ENCODE measurements at regions not wholly inside any gene's neighbourhood (a gene's known extent, or its start where the extent isn't known, plus 50 kb on each side); places are given as distances from the start of the nearest gene placed in this dataset.

- ATAC-seq (ENCODE audit: low read depth), result peak; percentile 65
- H3K4me2 ChIP-seq (ENCODE audit: low read depth, low read length), result no peak overlapping the region
These were observed 97.7 kb downstream of the CDC42EP3 start for GRCh38 chr2:37573451-37574388.

More at GRCh38 chr2:37573451-37574388, 97.7 kb downstream of the CDC42EP3 start:
- peak overlapping the region; percentile 10 to 84 for H4K8ac ChIP-seq (ENCODE audit: low read depth in 2 of 2, low read length in 2 of 2)
- H3K4me1 ChIP-seq (ENCODE audit: control insufficient read depth, insufficient read depth, low read length), result peaks cover 28% of the 10 kb centered on the region
- dilution Hi-C loops (cut with HindIII; ENCODE audit: low sequenced_read_pairs, unreplicated experiment) (no loop called here), intact Hi-C loops (cut with micrococcal nuclease) (loop anchor here (5.0 kb wide), 2 partner anchors 64 to 259 kb away; no protein-coding TSS in a partner anchor), in situ Hi-C loops (cut with MboI; ENCODE audit: low sequenced_read_pairs) (no loop called here)
- no peak overlapping the region for H2AK9ac ChIP-seq (replicated peaks; ENCODE audit: low read depth, low read length, poor library complexity)
- WGBS, 2 experiments (ENCODE audit: extremely low coverage in 2 of 2, insufficient read length in 1 of 2), result 35% methylated on average over 2 of the region's 3 CpGs; no CpG with 5 or more reads in 1 of the 2 experiments
- H3K4me3 ChIP-seq (ENCODE audit: insufficient read depth, low read depth, low read length), result no peak overlapping the region
- peak overlapping the region; percentile 76; the same call in 2 of the 3 replicates for H2BK15ac ChIP-seq (ENCODE audit: low read depth, low read length)
- H3K18ac ChIP-seq (ENCODE audit: low read depth, low read length), result peak overlapping the region; percentile 99
- H3K4ac ChIP-seq (ENCODE audit: low read depth, low read length), result peak overlapping the region; percentile 81; the same call in 1 of the 2 replicates
- ChIA-PET CTCF (no interaction called here), POLR2A (ENCODE audit: unreplicated experiment) (no interaction called here)
- peak overlapping the region; percentile 91 for H4K5ac ChIP-seq (ENCODE audit: low read depth, low read length)
- H2BK5ac ChIP-seq (ENCODE audit: low read depth, low read length, poor library complexity, severe bottlenecking), result peak overlapping the region; percentile 84
- TF ChIP-seq CEBPB (IDR thresholded peaks at IDR 0.05; ENCODE audit: low read depth, low read length) (peak; percentile 59; the same call in 1 of the 2 replicates), RFX5 (IDR thresholded peaks at IDR 0.05; ENCODE audit: low read depth, low read length) (peak; percentile 84), MAFK (IDR thresholded peaks at IDR 0.05; ENCODE audit: low read depth, low read length) (no peak), MXI1 (IDR thresholded peaks at IDR 0.05; ENCODE audit: borderline replicate concordance, low read depth, low read length) (no peak), MAZ (IDR thresholded peaks at IDR 0.05; ENCODE audit: borderline replicate concordance, low read depth, low read length) (no peak)
- peak overlapping the region; percentile 82; the same call in 1 of the 2 replicates for H4K91ac ChIP-seq (ENCODE audit: insufficient read depth, low read depth, low read length)
- no peak overlapping the region for H2AFZ ChIP-seq (replicated peaks; ENCODE audit: low read length, poor library complexity)
- H4K20me1 ChIP-seq (ENCODE audit: insufficient read depth, low read length), result no peaks in the 10 kb centered on the region
- peaks cover 0 to 7% of the 10 kb centered on the region in 2 experiments; a peak in 2 of 4 replicates for H3K79me1 ChIP-seq (ENCODE audit: low read depth in 1 of 2, low read length in 2 of 2)
- H3K27ac ChIP-seq (ENCODE audit: insufficient read depth, low read length), result peak overlapping the region; percentile 63
- H3K23ac ChIP-seq (ENCODE audit: low read depth, low read length), result peak overlapping the region; percentile 72; the same call in 1 of the 2 replicates
- peak overlapping the region; percentile 37; the same call in 1 of the 2 replicates for H2AK5ac ChIP-seq (ENCODE audit: low read depth, low read length)
- no peaks in the 10 kb centered on the region for H3K27me3 ChIP-seq (ENCODE audit: control insufficient read depth, insufficient read depth, low read length)
- BruUV-seq (replicated peaks), result no TSS peak
- peak overlapping the region; percentile 46; the same call in 1 of the 2 replicates for H3K9ac ChIP-seq (ENCODE audit: low read depth, low read length)
- peak overlapping the region; percentile 96 for H2BK20ac ChIP-seq (ENCODE audit: low read depth, low read length)
- peaks cover 9% of the 10 kb centered on the region for H3K9me1 ChIP-seq (ENCODE audit: insufficient read depth, low read length)
- peak overlapping the region; percentile 35; the same call in 1 of the 2 replicates for H3K56ac ChIP-seq (ENCODE audit: extremely low read depth, insufficient read depth, low read length)
- no peaks in the 10 kb centered on the region for H3K9me3 ChIP-seq (ENCODE audit: control insufficient read depth, insufficient read depth, low read length)
- peak overlapping the region; percentile 93 for H3K14ac ChIP-seq (replicated peaks; ENCODE audit: low read depth, low read length)
- DNase-seq, result peak; percentile 68
- peak overlapping the region; percentile 93 for H2BK120ac ChIP-seq (ENCODE audit: low read depth, low read length)
- H3K36me3 ChIP-seq (ENCODE audit: control insufficient read depth, insufficient read depth, low read length), result no peaks in the 10 kb centered on the region

Measured in IMR-90 (cell line).